SK-N-SH treated with all-trans-retinoic acid at 6 μM for 48 hours (cell line): ENCODE measurements at regions not wholly inside any gene's neighbourhood (a gene's known extent, or its start where the extent isn't known, plus 50 kb on each side); places are given as distances from the start of the nearest gene placed in this dataset.

Experiments
- ARNTL ChIP-seq: fragments of 450-650 bp; formaldehyde crosslinking; IDR thresholded peaks from 2 replicates; pipeline ENCODE4 v1.5.0; 2020; ENCODE audit warnings: low read depth, mild to moderate bottlenecking, moderate library complexity, borderline replicate concordance
- BACH2 ChIP-seq: fragments of 250-450 bp; sonication (Bioruptor Pico); IDR thresholded peaks from 2 replicates; pipeline ENCODE4 v1.9.0; 2021; ENCODE audit warnings: mild to moderate bottlenecking, borderline replicate concordance
- CSDC2 ChIP-seq: fragments of 250-450 bp; sonication (Bioruptor Pico); IDR thresholded peaks from 2 replicates; pipeline ENCODE4 v1.5.0; 2020; ENCODE audit warnings: mild to moderate bottlenecking, moderate library complexity
- OSR1 ChIP-seq: fragments of 250-450 bp; sonication (Bioruptor Pico); IDR thresholded peaks from 2 replicates; pipeline ENCODE4 v1.8.0; 2022; ENCODE audit warnings: moderate library complexity, mild to moderate bottlenecking, inconsistent platforms
- PPARA ChIP-seq: fragments of 250-450 bp; sonication (Bioruptor Pico); IDR thresholded peaks from 2 replicates; pipeline ENCODE4 v1.5.0; 2020; ENCODE audit warnings: mild to moderate bottlenecking, borderline replicate concordance
- RARB ChIP-seq: fragments of 250-450 bp; sonication (Bioruptor Pico); IDR thresholded peaks from 2 replicates; pipeline ENCODE4 v1.8.0; 2021; ENCODE audit warnings: mild to moderate bottlenecking, moderate library complexity
- SNAI2 ChIP-seq: fragments of 250-450 bp; sonication (Bioruptor Pico); IDR thresholded peaks from 2 replicates; pipeline ENCODE4 v1.5.0; 2020; ENCODE audit warnings: mild to moderate bottlenecking, moderate library complexity
- TCF4 ChIP-seq: fragments of 250-450 bp; sonication (Bioruptor Pico); IDR thresholded peaks from 2 replicates; pipeline ENCODE4 v1.8.0; 2021; ENCODE audit warnings: mild to moderate bottlenecking, moderate library complexity, borderline replicate concordance
- TOX ChIP-seq: fragments of 250-450 bp; sonication (Bioruptor Pico); IDR thresholded peaks from 2 replicates; pipeline ENCODE4 v1.8.0; 2021; ENCODE audit warnings: mild to moderate bottlenecking, moderate library complexity, borderline replicate concordance
- ZC3H10 ChIP-seq: fragments of 250-450 bp; sonication (Bioruptor Pico); IDR thresholded peaks from 2 replicates; pipeline ENCODE4 v1.5.1; 2021; ENCODE audit warnings: mild to moderate bottlenecking, moderate library complexity
- ZFP3 ChIP-seq: fragments of 250-450 bp; sonication (Bioruptor Pico); IDR thresholded peaks from 2 replicates; pipeline ENCODE4 v1.5.0; 2020; ENCODE audit warnings: mild to moderate bottlenecking, moderate library complexity
- ZNF70 ChIP-seq: fragments of 450-650 bp; formaldehyde crosslinking; IDR thresholded peaks from 2 replicates; pipeline ENCODE4 v1.5.0; 2020; ENCODE audit warnings: mild to moderate bottlenecking, moderate library complexity
- TF ChIP-seq, protein P1 (sequence below): fragments of 250-450 bp; sonication (Bioruptor Pico); IDR thresholded peaks from 2 replicates; pipeline ENCODE4 v1.5.1; 2020; ENCODE audit warnings: low read depth, mild to moderate bottlenecking, moderate library complexity
- TF ChIP-seq, protein P2 (sequence below): fragments of 250-450 bp; sonication (Bioruptor Pico); IDR thresholded peaks from 2 replicates; pipeline ENCODE4 v1.8.0; 2020; ENCODE audit warnings: mild to moderate bottlenecking, moderate library complexity, borderline replicate concordance

DNA sequence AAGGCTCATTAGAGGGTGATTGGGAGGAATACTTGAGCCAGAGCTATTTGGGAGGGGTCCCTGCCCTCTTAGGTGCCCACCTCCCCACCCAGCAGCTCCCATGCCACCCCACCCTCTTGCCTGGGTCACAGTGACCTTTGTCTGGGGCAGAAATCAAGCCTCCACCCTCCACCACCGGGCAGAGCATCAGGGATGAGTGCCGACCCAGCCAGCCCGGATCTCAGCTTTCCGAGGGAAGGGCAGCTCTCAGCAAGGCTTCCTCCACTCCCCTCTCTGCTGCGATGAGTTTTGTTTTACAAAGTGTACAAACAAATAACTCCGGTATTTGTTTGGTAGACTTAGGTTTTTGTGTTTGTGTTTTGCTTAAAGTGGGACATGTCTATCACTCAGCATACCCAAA is 136.7 kb upstream of the CST7 start:
- TF ChIP-seq, protein P1, sequence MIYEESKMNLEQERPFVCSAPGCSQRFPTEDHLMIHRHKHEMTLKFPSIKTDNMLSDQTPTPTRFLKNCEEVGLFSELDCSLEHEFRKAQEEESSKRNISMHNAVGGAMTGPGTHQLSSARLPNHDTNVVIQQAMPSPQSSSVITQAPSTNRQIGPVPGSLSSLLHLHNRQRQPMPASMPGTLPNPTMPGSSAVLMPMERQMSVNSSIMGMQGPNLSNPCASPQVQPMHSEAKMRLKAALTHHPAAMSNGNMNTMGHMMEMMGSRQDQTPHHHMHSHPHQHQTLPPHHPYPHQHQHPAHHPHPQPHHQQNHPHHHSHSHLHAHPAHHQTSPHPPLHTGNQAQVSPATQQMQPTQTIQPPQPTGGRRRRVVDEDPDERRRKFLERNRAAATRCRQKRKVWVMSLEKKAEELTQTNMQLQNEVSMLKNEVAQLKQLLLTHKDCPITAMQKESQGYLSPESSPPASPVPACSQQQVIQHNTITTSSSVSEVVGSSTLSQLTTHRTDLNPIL (CRISPR knock-in tag): no peak
- TF ChIP-seq ZC3H10 (CRISPR knock-in tag) (no peak), TOX (CRISPR knock-in tag) (no peak), CSDC2 (no peak), ZFP3 (CRISPR knock-in tag) (no peak), TCF4 (CRISPR knock-in tag) (no peak), BACH2 (CRISPR knock-in tag) (no peak), RARB (CRISPR knock-in tag) (no peak), SNAI2 (CRISPR knock-in tag) (no peak), ZNF70 (no peak), PPARA (no peak), ARNTL (CRISPR knock-in tag) (no peak), OSR1 (CRISPR knock-in tag) (no peak)
- TF ChIP-seq, protein P2, sequence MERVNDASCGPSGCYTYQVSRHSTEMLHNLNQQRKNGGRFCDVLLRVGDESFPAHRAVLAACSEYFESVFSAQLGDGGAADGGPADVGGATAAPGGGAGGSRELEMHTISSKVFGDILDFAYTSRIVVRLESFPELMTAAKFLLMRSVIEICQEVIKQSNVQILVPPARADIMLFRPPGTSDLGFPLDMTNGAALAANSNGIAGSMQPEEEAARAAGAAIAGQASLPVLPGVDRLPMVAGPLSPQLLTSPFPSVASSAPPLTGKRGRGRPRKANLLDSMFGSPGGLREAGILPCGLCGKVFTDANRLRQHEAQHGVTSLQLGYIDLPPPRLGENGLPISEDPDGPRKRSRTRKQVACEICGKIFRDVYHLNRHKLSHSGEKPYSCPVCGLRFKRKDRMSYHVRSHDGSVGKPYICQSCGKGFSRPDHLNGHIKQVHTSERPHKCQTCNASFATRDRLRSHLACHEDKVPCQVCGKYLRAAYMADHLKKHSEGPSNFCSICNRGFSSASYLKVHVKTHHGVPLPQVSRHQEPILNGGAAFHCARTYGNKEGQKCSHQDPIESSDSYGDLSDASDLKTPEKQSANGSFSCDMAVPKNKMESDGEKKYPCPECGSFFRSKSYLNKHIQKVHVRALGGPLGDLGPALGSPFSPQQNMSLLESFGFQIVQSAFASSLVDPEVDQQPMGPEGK: no peak
